Neural cell (in vitro differentiated cells): ENCODE measurements at regions not wholly inside any gene's neighbourhood (a gene's known extent, or its start where the extent isn't known, plus 50 kb on each side); places are given as distances from the start of the nearest gene placed in this dataset.

Source experiments
- H2AFZ ChIP-seq: fragments of 200-600, 300-800 bp; sonication (generic), shearing (Covaris generic); 2 replicates; pipeline ENCODE4 v1.6.0; 2014; ENCODE audit warnings: low read depth, mild to moderate bottlenecking, antibody characterized with exemption, low read length, moderate library complexity
- H3F3A ChIP-seq: fragments of 200-600 bp; shearing (Covaris generic); 2 replicates; pipeline ENCODE4 v1.6.1; 2016; ENCODE audit warnings: mild to moderate bottlenecking, moderate library complexity, mixed read lengths, antibody characterized with exemption, low read length; ENCODE audit not compliant: insufficient read depth, poor library complexity, severe bottlenecking
- H3K27ac ChIP-seq: fragments of 200-600, 300-800 bp; sonication (generic), shearing (Covaris generic); 2 replicates; pipeline ENCODE4 v1.5.1; 2014; ENCODE audit warnings: mild to moderate bottlenecking, low read length, moderate library complexity
- H3K27me3 ChIP-seq: fragments of 300-800, 200-600 bp; sonication (generic), shearing (Covaris generic); 2 replicates; pipeline ENCODE4 v1.6.0; 2014; ENCODE audit warnings: mild to moderate bottlenecking, low read depth, low read length, moderate library complexity; ENCODE audit not compliant: insufficient read depth
- H3K36me3 ChIP-seq: fragments of 300-800, 200-600 bp; sonication (generic), shearing (Covaris generic); 2 replicates; pipeline ENCODE4 v1.5.1; 2014; ENCODE audit warnings: mild to moderate bottlenecking, antibody characterized with exemption, low read length, moderate library complexity; ENCODE audit not compliant: insufficient read depth
- H3K4me2 ChIP-seq: fragments of 300-800, 200-600 bp; sonication (generic), shearing (Covaris generic); 2 replicates; pipeline ENCODE4 v1.6.0; 2014; ENCODE audit warnings: mild to moderate bottlenecking, low read length
- H3K4me3 ChIP-seq: fragments of 300-800, 200-600 bp; sonication (generic), shearing (Covaris generic); 2 replicates; pipeline ENCODE4 v1.5.1; 2014; ENCODE audit warnings: mild to moderate bottlenecking, low read length, moderate library complexity
- H3K79me2 ChIP-seq: fragments of 200-600 bp; shearing (Covaris generic); replicated peaks from 2 replicates; pipeline ENCODE4 v1.6.0; 2014; ENCODE audit warnings: mild to moderate bottlenecking, low read length, moderate library complexity; ENCODE audit not compliant: insufficient read depth
- H3K9ac ChIP-seq: fragments of 300-800, 200-600 bp; sonication (generic), shearing (Covaris generic); 2 replicates; pipeline ENCODE4 v1.6.1; 2016; ENCODE audit warnings: mild to moderate bottlenecking, low read length, mixed read lengths
- H3K9me2 ChIP-seq: fragments of 200-600 bp; shearing (Covaris generic); 2 replicates; pipeline ENCODE4 v1.6.1; 2016; ENCODE audit warnings: mild to moderate bottlenecking, low read length, mixed read lengths; ENCODE audit not compliant: insufficient read depth
- H3K9me3 ChIP-seq: fragments of 200-600, 300-800 bp; sonication (generic), shearing (Covaris generic); 2 replicates; pipeline ENCODE4 v1.6.1; 2016; ENCODE audit warnings: mild to moderate bottlenecking, mixed run types, low read length, moderate library complexity, mixed read lengths
- H4K20me1 ChIP-seq: fragments of 200-600 bp; shearing (Covaris generic); 2 replicates; pipeline ENCODE4 v1.6.1; 2016; ENCODE audit warnings: mild to moderate bottlenecking, mixed run types; ENCODE audit not compliant: insufficient read depth
- CTCF ChIP-seq: fragments of 450-650 bp; IDR thresholded peaks from 2 replicates; pipeline ENCODE4 v1.5.1; 2014; ENCODE audit warnings: antibody characterized with exemption, mild to moderate bottlenecking, moderate library complexity; ENCODE audit not compliant: poor library complexity, severe bottlenecking
- EP300 ChIP-seq: fragments of 450-650 bp; conservative IDR thresholded peaks from 2 replicates; pipeline ENCODE4 v1.6.1; 2014; ENCODE audit warnings: antibody characterized with exemption, mild to moderate bottlenecking, moderate library complexity; ENCODE audit not compliant: poor library complexity, severe bottlenecking
- EZH2 ChIP-seq: fragments of 200-600, 300-800 bp; shearing (Covaris generic), sonication (generic); IDR thresholded peaks from 2 replicates; pipeline ENCODE4 v1.6.1; 2014; ENCODE audit warnings: antibody characterized with exemption, low read length, borderline replicate concordance, mild to moderate bottlenecking; ENCODE audit not compliant: insufficient read depth, poor library complexity, severe bottlenecking
- MXI1 ChIP-seq: fragments of 450-650 bp; conservative IDR thresholded peaks from 2 replicates; pipeline ENCODE4 v1.6.1; 2014; ENCODE audit warnings: antibody characterized with exemption, mild to moderate bottlenecking; ENCODE audit not compliant: poor library complexity, severe bottlenecking
- POLR2AphosphoS5 ChIP-seq: IDR thresholded peaks from 2 replicates; pipeline ENCODE4 v1.6.1; 2012
- RAD21 ChIP-seq: fragments of 450-650 bp; conservative IDR thresholded peaks from 2 replicates; pipeline ENCODE4 v1.6.1; 2014; ENCODE audit warnings: antibody characterized with exemption, mild to moderate bottlenecking, moderate library complexity
- SMC3 ChIP-seq: fragments of 450-650 bp; conservative IDR thresholded peaks from 2 replicates; pipeline ENCODE4 v1.6.1; 2014; ENCODE audit warnings: antibody characterized with exemption, mild to moderate bottlenecking, moderate library complexity; ENCODE audit not compliant: poor library complexity
- TAF1 ChIP-seq: IDR thresholded peaks from 2 replicates; pipeline ENCODE4 v1.6.1; 2012; ENCODE audit warnings: low read depth
- TF ChIP-seq, protein P1 (sequence below): IDR thresholded peaks from 2 replicates; pipeline ENCODE4 v1.6.1; 2012; ENCODE audit warnings: borderline replicate concordance

- Histone ChIP-seq H4K20me1 (no peaks in the 10 kb centered on the region), H3K9me2 (no peaks in the 10 kb centered on the region), H3F3A (no peaks in the 10 kb centered on the region), H3K4me2 (no peak overlapping the region), H3K9me3 (no peaks in the 10 kb centered on the region), H2AFZ (no peak overlapping the region), H3K4me3 (no peak overlapping the region), H3K36me3 (no peaks in the 10 kb centered on the region), H3K27ac (no peak overlapping the region), H3K9ac (no peak overlapping the region), H3K79me2 (no peaks in the 10 kb centered on the region), H3K27me3 (no peaks in the 10 kb centered on the region)
- TF ChIP-seq TAF1 (no peak), SMC3 (no peak), RAD21 (no peak), MXI1 (no peak), EZH2 (no peak), CTCF (no peak), POLR2AphosphoS5 (no peak)
- TF ChIP-seq, protein P1, sequence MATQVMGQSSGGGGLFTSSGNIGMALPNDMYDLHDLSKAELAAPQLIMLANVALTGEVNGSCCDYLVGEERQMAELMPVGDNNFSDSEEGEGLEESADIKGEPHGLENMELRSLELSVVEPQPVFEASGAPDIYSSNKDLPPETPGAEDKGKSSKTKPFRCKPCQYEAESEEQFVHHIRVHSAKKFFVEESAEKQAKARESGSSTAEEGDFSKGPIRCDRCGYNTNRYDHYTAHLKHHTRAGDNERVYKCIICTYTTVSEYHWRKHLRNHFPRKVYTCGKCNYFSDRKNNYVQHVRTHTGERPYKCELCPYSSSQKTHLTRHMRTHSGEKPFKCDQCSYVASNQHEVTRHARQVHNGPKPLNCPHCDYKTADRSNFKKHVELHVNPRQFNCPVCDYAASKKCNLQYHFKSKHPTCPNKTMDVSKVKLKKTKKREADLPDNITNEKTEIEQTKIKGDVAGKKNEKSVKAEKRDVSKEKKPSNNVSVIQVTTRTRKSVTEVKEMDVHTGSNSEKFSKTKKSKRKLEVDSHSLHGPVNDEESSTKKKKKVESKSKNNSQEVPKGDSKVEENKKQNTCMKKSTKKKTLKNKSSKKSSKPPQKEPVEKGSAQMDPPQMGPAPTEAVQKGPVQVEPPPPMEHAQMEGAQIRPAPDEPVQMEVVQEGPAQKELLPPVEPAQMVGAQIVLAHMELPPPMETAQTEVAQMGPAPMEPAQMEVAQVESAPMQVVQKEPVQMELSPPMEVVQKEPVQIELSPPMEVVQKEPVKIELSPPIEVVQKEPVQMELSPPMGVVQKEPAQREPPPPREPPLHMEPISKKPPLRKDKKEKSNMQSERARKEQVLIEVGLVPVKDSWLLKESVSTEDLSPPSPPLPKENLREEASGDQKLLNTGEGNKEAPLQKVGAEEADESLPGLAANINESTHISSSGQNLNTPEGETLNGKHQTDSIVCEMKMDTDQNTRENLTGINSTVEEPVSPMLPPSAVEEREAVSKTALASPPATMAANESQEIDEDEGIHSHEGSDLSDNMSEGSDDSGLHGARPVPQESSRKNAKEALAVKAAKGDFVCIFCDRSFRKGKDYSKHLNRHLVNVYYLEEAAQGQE, result no peak
These were observed 128.1 kb upstream of the ACBD5 start for GRCh38 chr10:27368706-27369105.

DNA sequence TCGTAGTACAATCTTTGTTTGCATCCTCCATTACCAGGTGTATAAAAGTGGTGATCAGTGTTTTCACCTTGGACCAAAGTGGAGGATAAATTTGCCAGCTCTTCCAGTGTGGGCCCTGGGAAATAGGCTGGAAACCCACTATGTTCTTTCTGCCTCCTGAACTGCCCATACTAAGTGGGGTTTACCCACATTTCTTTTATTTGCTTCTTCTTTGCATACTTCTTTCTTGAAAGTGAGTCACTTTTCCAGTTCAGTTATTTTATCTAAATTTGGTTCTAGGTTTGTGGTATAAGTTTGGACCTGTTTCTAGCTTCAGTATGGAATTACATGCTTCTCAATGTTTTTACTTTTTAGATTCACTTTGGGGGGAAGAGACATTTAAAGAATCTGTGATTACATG, 126.2 kb upstream of the ACBD5 start:
- Histone ChIP-seq H3K36me3 (no peaks in the 10 kb centered on the region), H3K4me3 (no peak overlapping the region), H3K9me2 (no peaks in the 10 kb centered on the region), H3K27ac (no peak overlapping the region), H3K27me3 (no peaks in the 10 kb centered on the region), H3K9me3 (no peaks in the 10 kb centered on the region), H3K4me2 (no peak overlapping the region), H3F3A (no peaks in the 10 kb centered on the region), H4K20me1 (no peaks in the 10 kb centered on the region), H2AFZ (no peak overlapping the region), H3K9ac (no peak overlapping the region), H3K79me2 (no peaks in the 10 kb centered on the region)
- TF ChIP-seq, protein P1, result no peak
- TF ChIP-seq MXI1 (no peak), RAD21 (no peak), TAF1 (no peak), EZH2 (no peak), POLR2AphosphoS5 (no peak), SMC3 (no peak), CTCF (no peak), EP300 (no peak)
